ENCODE measurements at regions not wholly inside any gene's neighbourhood (a gene's known extent, or its start where the extent isn't known, plus 50 kb on each side); places are given as distances from the start of the nearest gene placed in this dataset.

GRCh38 chr7:153030976-153031375, 271.4 kb downstream of the ACTR3B start:
- no peak for TF ChIP-seq CTCF (IDR thresholded peaks at IDR 0.05; ENCODE audit: low read depth, low read length)
- TF ChIP-seq EZH2phosphoT487 (IDR thresholded peaks at IDR 0.05; ENCODE audit: low read depth) = no peak
